HG03039 (cell line): ENCODE measurements at regions not wholly inside any gene's neighbourhood (a gene's known extent, or its start where the extent isn't known, plus 50 kb on each side); places are given as distances from the start of the nearest gene placed in this dataset.

Experiments
- ATAC-seq: cut with Tn5 transposase; IDR thresholded peaks from one replicate; pipeline ENCODE4 v1.9.1; 2021; ENCODE audit warnings: mild to moderate bottlenecking, moderate library complexity; ENCODE audit not compliant: unreplicated experiment

DNA sequence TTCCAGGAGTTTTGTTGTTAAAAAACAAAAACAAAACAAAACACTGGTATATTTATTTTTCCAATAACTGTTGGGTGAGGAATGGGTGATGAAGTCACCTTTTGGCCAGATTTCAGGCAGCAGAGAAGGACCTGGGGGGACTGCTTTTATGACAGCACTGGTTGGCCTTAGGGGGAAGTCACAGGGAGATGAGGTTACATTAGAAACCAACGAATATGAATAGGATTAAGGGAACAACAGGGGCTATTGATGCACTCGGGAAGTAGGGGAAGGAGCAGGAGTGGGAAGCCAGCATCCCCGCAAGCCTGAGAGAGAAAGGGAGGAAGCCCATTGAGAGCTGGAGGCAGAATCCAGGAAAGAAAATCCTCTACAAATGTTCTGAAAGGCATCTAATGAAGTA lies 958.4 kb downstream of the TYW1 start:
- ATAC-seq: no peak

DNA sequence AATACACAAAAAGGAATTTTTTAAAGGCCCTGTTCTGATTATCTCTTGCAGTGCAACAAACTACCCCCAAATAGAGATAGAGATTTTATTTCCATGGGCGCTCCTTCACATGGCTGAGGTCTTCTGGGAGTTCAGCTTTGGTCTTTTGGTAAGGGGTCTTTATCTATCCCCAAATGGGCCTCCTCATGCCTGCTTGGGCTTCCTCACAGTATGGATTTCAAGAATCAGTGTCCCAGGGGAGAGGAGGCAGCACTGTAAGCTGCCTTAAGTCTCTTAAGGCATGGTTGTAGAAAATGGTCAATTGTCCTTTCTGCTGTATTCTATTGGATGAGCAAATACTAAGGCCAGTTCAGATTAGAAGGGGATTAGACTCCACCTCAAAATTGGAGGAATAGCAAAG lies 966.2 kb downstream of the TYW1 start:
- no peak for ATAC-seq

DNA sequence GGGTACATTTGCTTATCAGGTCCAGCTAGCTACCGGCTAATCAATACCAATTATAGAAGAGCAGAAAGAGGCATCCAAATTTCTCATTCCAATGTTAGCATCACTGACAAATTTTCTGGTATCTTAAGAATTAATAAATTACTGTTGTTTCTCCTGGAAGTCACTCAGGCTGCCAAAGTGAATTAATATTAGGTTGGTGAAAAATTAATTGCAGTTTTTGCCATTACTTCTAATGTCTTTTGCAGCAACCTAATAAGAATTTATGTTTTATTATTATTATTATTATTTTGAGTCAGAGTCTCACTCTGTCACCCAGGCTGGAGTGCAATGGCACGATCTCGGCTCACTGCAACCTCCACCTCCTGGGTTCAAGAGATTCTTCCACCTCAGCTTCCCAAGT lies 979.9 kb downstream of the TYW1 start:
- ATAC-seq: no peak

DNA sequence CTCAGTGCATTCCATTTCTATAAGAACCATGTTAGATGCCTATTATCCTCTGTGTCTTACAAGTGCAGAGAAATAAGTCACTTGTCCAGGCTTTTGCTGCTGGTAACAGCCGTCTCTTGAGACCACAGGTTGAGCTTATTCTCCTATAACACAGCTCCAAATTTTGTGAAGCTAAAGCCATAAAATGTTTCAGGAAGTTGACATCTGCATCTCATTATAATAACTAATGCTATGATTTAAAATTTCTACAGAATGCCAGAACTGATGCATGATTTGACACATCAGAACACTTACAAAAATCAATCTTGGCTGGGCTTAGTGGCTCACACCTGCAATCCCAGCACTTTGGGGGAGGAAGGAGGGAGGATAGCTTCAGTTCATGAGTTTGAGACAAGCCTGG lies 986.9 kb downstream of the TYW1 start:
- no peak for ATAC-seq

DNA sequence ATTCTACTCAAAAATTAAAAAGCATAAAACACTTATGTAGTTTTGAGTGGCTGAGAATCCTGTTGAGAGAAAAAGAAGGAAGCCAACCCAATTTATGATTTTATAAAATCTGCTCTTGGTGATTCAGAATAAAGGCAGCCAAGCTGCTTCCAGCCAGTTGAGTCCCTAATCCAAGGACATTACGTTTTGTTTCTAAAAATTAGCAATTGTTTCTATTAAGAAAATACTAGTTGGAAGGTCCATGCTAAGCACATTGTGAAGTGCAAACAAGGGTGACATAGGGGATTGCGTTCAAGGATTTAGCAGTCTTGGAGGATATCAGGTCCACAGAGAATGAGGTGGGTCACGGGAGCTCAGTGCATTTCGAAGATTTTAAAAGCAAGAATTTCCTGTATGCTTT lies 987.7 kb downstream of the TYW1 start:
- no peak for ATAC-seq

DNA sequence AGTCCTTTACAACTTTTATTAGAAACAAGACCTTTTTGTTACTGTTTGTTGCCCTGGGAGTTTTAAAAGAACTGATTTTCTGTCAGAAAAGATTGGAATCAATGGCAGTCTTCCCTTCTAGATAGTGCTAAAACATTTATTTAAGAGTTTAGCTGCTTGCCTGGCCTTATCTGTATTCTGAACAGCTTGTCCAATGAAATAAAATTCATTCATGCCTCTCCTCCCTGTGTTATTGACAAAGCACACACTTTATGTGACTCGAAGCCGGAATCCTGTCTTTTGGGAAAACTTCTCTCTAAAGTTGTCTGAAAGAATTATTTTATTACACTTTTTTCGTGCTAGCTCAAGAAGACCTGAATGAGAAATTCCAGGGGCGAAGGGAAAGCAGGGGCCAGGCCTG lies 992.5 kb downstream of the TYW1 start:
- ATAC-seq: no peak

DNA sequence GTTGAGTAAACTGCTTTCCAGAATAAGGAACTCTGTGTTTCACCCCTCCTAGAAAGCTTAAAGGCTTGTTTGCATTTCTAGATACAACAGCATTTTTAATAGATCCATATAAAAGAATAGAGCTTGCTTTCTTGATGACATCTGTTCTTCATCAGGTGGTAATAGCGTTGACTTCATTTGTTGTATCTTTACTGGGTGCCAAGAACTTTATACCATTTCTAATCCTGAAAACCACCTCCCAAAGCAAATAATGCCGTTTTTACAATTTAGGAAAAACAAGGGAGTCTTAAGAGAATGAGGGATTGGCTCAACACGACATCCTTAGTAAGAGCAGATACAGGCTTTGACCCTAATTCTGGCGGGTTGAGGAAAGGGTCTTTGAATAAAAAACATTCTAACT lies 993.4 kb downstream of the TYW1 start:
- ATAC-seq: no peak

DNA sequence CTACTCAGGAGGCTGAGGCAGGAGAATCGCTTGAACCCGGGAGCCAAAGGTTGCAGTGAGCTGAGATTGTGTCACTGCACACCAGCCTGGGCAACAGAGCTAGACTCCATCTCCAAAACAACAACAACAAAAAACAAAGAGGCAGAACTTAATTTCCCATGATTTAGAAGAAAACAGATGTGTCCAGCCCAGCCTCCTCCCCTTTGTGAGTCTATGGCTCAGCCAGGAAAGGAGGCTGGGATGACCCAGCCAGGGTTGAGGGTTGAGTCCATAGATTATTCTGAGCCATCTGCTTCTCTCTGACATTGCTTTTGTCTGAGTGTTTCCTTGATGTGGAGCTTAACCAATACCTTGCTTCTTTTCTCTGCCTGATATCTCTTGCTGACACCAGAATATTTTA lies 994.1 kb downstream of the TYW1 start:
- no peak for ATAC-seq

DNA sequence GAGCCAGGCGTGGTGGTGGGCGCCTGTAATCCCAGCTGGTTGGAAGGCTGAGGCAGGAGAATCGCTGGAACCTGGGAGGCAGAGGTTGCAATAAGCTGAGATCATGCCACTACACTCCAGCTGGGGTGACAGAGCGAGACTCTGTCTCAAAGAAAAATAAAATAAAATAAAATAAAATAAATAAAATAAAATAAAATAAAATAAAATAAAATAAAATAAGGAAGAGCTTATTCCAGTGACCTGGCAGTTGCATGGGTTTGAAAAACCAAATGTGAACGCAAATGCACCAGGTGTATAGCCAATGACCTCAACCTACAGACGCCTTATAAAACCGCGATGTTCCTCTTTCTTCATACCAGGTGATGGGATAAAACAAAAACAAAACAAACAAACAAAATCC lies 995.7 kb downstream of the TYW1 start:
- ATAC-seq: no peak

DNA sequence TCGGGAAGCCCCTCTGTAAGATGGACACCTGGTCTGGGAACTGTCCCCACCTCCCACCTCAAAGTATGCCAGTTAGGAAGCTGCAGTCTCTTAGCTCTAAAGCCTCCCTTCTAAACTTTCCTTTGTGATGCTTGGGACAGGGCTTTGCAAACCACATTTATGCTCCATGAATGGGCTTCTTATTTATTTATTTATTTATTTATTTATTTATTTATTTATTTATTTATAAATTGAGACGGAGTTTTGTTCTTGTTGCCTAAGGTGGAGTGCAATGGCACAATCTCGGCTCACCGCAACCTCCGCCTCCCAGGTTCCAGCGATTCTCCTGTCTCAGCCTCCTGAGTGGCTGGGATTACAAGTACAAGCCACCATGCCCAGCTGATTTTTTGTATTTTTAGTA lies 1009.4 kb downstream of the TYW1 start:
- ATAC-seq: no peak

DNA sequence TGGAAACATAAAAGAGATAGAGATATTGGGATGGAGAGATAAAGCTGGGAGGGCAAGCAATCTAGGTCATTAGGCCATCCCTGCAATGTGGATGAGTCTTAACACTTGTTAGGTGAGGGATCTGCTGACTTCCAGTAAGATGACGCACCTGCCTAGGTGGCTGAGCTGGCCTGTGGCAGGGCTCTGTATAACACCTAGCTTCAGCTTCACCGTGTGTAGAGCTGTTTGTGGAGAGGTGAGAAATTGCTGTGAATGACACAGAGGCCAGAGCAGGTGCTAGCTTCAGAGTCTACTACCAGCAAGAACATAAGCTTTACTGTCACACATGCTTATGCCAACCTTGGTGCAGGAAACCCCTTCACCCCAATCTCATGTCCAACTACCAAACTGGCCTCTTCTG lies 1010.0 kb downstream of the TYW1 start:
- no peak for ATAC-seq

DNA sequence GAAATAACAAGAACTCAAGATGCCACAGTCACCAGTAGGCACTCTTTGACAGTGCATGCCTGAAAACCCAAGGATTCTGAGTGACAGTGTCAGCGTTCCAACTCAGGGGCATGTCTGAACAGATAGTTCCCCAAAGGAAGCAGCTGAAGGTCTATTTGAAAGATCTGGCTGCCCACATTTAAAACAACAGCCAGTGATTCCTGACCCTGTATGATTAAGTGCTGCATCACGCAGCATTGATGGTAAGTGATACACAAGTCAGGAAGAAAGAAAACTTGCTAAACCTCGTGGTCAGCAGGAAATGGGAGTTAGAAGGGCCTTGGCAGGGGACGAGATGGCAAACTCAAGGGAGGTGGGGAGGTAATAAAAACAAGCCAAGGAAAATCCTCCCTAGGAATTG lies 1013.1 kb downstream of the TYW1 start:
- ATAC-seq: no peak

DNA sequence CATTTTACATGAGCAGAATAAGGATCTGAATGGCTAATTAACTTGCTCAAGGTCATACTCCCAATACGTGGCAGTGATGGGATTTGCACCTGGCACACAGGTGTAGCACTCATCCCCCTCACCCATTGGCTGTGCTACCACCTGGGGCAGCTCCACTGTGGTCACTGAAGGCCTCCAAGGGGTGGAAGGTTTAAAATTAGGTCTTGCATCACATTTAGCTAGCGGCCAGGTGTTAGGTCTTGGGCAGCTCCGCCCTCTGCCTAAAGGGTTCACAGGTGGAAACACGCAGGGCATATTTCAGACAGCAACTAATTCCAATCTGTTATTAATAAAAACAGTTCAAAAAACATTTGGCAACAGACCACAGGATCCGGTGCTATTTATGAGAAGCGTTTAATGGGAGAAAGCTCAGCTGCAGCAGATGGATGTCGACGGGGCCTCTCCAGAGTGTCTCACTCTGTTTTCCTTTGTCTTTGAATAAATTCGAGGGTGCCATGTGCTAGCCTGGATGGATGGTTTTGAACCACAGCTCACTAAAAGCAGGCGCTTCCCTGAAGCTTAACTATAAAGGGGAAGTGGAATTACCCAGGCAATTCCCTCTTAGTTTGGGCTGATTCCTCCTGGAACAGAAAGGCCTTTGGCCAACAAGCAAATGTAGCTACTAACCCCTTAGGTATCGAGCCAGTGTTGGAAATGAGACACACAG lies 1017.6 kb downstream of the TYW1 start:
- ATAC-seq: no peak

DNA sequence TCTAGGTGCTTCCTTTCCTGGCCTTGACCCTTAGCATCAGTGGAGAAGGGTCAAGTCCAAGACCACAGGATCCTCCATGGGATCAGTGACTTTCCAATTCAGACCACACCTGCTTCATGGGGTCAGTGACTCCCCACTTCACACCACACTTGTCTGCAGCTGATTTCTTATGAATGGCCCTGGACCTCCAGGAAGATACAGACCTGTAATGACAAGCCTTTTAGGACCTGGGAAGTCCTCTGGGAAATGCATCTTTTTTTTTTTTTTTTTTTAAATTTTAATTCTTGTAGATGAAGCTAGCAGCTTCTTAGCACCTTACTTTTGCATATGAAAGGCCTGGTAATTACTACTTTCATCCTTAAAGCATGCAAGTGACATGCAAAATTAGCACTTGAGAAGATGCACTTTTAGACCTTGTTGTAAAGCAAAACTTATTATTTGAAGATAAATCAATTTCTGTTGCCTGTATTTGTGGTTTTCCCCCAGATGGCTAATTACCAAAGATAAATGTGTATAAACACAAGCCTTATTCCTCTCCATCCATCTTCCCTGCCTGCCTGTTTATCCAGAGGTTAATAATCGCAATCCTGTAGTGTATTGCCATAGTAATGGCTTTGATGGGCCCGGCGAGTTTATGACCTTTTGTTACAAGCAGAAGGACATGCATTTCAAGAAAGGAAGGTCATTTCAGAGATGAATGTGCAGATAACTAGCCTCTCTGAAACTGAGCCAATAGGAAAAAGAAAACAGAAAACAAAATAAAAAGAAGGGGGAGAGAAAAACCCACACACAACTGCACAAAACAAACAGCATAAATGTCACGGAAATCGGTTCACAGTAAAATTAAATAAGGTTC lies 1018.7 kb downstream of the TYW1 start:
- no peak for ATAC-seq

DNA sequence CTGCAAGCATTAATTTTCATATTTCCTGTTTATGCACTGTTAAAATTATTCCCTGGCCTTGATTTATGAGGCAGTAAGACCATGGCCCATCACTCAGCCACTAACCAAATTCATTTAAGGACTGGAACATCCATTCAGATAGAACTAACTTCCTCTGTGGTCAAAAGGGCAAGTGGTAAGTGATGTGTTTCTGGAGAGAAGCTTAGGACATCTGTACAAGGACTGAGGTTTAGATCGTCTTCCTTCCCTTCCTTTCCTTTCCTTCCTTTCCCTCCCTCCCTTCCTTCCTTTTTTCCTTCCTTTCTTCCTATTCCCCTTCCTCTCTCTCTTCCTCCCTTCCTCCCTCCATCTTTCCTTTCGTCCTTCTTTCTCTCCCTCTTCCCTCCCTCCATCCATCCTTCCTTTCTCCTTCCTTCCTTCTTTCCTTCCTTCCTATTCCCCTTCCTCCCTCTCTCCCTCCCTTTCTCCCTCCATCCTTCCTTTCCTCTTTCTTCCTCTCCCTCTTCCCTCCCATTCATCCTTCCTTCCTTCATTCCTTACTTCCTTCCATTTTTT lies 1019.4 kb downstream of the TYW1 start:
- no peak for ATAC-seq

DNA sequence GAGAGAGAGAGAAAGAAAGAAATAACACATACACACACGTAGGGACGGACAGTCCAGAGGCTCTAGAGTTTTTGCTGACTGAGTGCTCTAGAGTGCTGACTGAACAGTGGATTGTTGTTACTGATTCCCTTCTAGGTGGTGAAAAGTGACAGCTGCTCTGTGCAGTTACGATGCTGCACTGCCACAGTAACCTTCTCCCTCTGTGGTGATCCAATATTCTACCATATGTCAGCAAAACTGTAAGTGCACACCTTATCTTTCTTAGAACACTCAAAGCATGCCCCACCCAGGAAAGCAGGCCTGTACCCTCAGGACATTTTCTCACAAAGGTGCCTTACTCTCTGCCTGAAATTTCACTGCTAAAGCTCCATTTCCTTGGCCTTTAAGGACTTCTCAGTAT lies 1023.5 kb downstream of the TYW1 start:
- no peak for ATAC-seq

DNA sequence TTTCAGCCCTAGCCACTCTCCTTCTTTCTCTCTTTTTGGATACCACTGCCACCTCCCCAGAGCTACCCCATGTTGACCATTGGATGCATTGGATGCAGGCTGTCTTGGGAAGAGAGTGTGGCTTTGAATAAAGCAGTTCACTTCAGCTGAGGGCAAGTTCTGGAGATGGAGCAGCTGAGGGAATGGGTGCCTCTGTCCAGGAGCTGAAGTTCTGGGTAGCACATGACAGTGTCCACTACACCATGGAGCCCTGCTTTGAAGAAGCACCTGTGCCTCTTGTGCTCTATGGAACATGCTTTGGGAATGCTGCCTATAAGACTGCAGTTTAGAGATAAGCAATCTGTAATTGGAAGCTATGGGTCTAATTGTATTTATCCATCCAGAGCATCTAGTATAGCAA lies 1028.7 kb downstream of the TYW1 start:
- ATAC-seq: no peak

DNA sequence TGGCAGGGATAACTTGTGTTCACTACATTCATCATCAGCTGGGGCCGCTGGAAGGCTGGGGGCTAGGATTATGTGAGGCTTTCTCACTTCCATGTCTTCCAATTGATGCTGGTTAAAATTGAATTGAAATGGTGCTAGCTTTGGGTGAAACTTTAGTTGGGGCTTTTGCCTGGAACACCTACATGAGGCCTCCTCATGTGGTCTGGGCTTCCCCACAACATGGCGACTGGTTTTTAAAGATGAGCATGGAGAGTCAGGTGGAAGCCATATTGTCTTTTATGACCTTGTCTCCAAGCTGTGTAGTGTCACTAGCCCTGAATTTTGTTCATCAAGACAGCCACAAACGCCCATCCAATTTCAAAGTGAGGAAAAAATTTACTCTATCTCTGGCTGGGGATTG lies 1033.9 kb downstream of the TYW1 start:
- ATAC-seq: no peak

DNA sequence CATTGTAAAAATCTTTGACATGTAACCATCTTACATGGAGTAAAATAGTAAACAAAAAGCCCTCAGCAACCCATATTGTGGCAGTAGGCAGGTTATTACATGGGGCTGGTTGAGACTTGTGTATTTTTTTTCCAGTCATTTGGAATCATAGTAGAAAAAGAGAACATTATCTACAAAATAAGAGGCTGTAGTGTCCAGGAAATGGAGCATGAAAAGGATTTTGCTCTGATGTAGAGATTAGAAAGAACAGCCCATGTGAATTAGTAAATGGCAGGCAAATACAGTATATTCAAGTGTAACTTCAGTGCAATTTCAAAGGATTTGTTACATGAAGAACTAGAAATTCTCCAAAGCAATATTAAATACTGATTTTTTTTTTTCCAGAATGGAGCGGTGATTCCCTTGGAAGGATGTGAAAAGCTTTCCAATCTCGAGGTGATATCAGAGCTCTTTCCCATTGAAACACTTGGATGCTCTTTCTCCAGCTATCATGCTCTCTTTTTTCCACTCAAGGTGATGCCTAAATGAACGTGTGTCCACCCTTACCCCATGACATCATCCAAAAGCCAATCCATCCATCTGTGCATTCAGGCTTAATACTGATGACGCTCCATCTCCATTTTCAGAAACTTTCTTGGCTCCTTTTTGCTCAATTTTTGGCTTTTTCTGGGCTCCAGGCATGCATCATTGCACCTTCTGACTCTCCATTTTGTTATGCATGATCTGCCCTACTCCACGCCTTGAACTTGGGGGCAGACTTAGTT lies 1034.7 kb downstream of the TYW1 start:
- ATAC-seq: no peak

DNA sequence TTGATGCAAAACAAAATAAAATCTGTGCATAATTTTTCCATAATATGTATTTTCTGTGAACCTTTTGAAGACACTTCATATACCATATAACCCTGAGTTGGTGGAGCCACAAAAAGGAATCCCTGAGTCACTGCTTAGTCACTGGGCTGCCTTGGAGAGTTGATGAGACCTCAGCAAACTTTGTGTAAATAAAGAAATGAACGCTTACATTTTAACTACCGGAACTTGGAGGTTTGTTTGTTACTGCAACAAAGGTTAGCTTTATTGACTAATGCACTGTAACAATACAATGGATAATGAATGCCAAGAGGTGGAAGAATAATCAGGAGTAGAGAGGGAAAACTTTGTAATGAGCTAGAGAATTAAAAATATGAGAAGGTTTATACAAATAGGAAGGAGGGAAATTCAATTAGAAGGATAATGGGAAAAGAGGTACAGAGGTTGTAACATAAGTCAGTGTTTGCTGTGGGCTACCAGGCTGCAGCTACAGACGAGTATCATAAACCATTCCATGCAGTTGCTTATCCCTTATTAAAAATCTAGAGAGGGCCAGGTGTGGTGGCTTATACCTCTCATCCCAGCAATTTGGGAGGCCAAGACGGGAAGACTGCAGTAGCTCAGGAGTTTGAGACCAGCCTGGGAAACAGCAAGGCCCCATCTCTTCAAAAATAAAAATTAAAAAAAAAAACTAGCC lies 1042.1 kb downstream of the TYW1 start:
- no peak for ATAC-seq

DNA sequence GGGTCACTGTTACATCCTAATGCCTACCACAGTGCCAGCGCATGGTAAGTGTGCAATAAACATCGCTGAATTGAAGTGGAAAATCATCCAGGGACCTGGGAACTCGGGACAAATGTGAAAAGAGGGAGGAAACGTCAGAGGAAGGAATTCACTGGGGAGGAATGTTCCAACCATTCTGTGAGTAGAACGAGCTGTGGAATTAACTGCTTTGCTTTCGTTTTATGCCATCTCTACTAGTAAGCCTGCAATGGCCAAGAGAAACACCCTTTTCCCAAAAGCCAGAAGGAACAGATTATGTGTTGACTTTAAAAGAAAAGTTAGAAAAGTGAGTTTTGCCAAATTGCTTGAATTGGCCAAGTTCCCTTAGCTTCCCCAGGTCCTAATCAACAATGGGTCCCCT lies 1044.9 kb downstream of the TYW1 start:
- ATAC-seq: no peak
